ENCODE measurements at regions not wholly inside any gene's neighbourhood (a gene's known extent, or its start where the extent isn't known, plus 50 kb on each side); places are given as distances from the start of the nearest gene placed in this dataset.

- no peak for DNase-seq
These were observed 50.3 kb upstream of the FNDC1 start for GRCh38 chr6:159118924-159119323.

GRCh38 chr6:159117563-159117962 is 51.6 kb upstream of the FNDC1 start:
- DNase-seq: no peak

GRCh38 chr6:159117046-159117445 is 52.2 kb upstream of the FNDC1 start:
- no peak for DNase-seq

GRCh38 chr6:159116343-159116742 is 52.9 kb upstream of the FNDC1 start:
- no peak for DNase-seq

- no peak for DNase-seq
These were observed 54.6 kb upstream of the FNDC1 start for GRCh38 chr6:159114569-159114968.

- no peak for DNase-seq
These were observed 56.0 kb upstream of the FNDC1 start for GRCh38 chr6:159113223-159113622.

GRCh38 chr6:159112714-159113113 is 56.5 kb upstream of the FNDC1 start:
- no peak for DNase-seq

GRCh38 chr6:159110748-159111147 is 58.5 kb upstream of the FNDC1 start:
- no peak for DNase-seq

GRCh38 chr6:159110013-159110412 is 59.2 kb upstream of the FNDC1 start:
- no peak for DNase-seq

GRCh38 chr6:159109391-159109790 is 59.8 kb upstream of the FNDC1 start:
- DNase-seq: no peak

GRCh38 chr6:159108426-159108985 is 60.7 kb upstream of the FNDC1 start:
- no peak for DNase-seq

- DNase-seq: peak; percentile 65
These were observed 61.5 kb upstream of the FNDC1 start for GRCh38 chr6:159107451-159108260.

- peak; percentile 94 for DNase-seq
These were observed 61.9 kb upstream of the TAGAP start for GRCh38 chr6:159106627-159107241.

- DNase-seq: no peak
These were observed 60.9 kb upstream of the TAGAP start for GRCh38 chr6:159105716-159106115.

GRCh38 chr6:159104931-159105330 is 60.1 kb upstream of the TAGAP start:
- peak; percentile 36 for DNase-seq

GRCh38 chr6:159104163-159104925 is 59.6 kb upstream of the TAGAP start:
- peak; percentile 84 for DNase-seq

- DNase-seq: no peak
These were observed 58.8 kb upstream of the TAGAP start for GRCh38 chr6:159103396-159104162.

GRCh38 chr6:159102373-159103160 is 57.8 kb upstream of the TAGAP start:
- DNase-seq: no peak

GRCh38 chr6:159101656-159102055 is 56.9 kb upstream of the TAGAP start:
- DNase-seq: no peak

- DNase-seq: no peak
These were observed 55.8 kb upstream of the TAGAP start for GRCh38 chr6:159100395-159101182.

- DNase-seq: no peak
These were observed 55.2 kb upstream of the TAGAP start for GRCh38 chr6:159099961-159100360.

Measured in activated T-cell treated with anti-CD3 and anti-CD28 coated beads, Interleukin-2, amount 50 U/mL, for 1 hour (primary cell).